Activated CD4-positive, alpha-beta T cell treated with anti-CD3 and anti-CD28 coated beads for 4 hours (primary cell): ENCODE measurements at regions not wholly inside any gene's neighbourhood (a gene's known extent, or its start where the extent isn't known, plus 50 kb on each side); places are given as distances from the start of the nearest gene placed in this dataset.

Experiments
- DNase-seq, 2 donors: peaks; one replicate each; pipeline ENCODE4 v3.0.0-alpha.2; 2020

DNA sequence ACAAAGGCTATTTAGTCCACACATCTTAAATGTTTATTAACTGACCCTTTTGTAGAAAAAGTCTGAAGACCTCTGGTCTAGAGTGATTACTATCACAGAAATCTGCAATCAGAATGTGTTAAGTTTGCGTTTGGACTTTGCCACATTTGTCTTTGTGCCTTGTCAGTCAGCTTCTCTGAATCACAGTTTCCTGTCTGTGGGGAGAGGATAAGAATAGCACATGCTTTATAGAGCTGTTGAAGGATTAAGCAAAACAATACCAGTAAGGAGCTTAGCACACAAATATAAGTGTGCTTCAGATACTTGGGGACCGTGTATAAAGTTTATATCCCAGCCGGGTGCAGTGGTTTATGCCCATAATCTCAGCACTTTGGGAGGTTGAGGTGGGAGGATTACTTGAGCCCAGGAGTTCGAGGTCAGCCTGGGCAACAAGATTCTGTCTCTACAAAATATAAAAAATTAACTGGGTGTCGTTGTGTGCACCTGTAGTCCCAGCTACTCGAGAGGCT, 63.0 kb upstream of the BTG1 start:
- DNase-seq, result peak; percentile 38 to 52

DNA sequence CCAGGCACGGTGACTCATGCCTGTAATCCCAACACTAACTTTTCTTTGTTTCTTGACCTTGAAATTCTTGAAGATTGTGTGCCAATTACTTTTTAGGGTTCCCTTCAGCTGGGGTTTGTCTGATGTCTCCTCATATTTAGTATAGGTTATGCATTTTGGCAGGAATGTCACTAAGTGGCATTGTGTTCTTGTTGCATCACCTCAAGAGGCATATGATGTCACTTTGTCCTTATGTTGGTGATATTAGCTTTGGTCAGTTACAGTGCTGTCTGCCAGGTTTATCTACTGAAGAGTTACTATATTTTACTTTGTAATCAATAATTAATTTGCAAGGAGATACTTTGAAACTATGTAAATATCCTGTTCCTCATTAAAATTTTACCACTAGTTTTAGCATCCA, 61.0 kb upstream of the BTG1 start:
- DNase-seq, result no peak

DNA sequence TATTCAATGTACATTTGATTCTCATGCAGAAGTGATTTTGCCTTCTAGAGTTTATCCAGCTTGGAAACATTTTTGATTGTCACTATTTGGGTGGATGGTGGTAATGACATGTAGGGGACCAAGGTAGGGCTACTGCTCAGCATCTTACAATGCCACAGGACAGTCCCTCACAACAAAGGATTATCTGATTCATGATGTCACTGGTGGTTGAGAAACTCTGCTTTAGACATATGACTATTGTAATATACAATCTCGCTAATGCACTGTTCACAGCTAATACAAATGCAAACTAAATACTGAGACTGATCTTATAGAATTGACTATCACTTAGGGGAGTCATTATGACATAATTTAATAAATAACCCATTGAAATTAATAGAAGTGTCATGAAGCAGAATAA, 60.4 kb upstream of the BTG1 start:
- DNase-seq, result no peak

DNA sequence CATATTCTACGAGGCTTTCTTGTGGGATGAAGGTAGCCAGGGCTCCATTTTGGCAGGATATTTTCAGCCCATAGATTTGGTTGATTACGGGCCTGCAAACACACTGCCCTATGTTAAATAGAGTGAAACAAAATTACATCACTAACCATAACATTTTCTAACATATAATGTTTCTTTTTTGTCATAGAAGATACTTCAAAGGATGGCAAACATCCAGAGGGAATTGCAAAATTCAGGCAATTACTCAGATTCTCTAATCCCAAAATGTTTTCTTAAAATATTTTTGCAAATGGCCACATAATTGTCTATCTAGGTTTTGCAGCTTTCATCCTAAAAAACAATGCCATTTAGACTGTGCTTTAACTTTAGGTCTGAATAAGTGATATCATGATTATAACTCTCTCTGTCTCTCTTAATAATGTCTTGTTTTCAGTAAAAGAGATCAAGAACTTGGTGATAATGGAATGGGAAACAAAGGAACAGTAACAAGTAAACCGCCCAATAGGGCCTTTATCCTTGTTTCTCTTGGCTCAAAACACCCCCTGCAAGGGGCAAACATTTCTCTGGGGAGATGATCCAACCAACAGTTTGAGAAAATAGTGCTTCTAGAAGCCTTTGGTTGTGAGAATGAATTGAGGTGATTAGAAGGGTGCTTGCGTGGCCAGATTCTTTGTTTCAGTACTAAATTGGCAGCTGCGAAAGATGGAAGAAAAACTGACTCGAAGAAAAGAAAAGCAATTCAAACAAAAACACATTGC, 54.4 kb upstream of the BTG1 start:
- DNase-seq, result no peak

- no peak for DNase-seq
Observed at GRCh38 chr12:92197815-92198214, 52.2 kb upstream of the BTG1 start.

GRCh38 chr12:92196368-92196767, 50.7 kb upstream of the BTG1 start:
- DNase-seq, result no peak
